ENCODE measurements at regions not wholly inside any gene's neighbourhood (a gene's known extent, or its start where the extent isn't known, plus 50 kb on each side); places are given as distances from the start of the nearest gene placed in this dataset.

DNA sequence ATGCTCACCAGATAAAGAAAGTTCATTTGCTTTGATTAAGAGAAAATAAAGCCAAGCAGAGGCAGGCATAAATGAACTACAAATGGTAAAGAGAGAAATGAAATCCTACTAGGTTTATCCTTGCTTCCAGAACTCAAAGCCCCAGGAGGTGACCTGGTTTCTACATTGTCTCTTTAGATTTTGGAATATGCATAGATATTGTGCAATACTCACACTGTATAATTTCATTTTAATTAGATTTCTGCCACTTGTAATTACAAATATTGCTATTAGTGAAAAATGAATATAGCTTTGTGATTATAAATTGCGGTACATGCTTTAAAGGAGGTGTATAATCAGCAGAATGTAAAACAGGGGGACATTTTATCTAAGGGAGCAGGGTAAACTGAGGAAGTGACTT lies 76.9 kb upstream of the NRXN1 start:
- no peak for DNase-seq
- in situ Hi-C loops (cut with MboI; ENCODE audit: low pct_unique_long_range_greater_than_20kb, low sequenced_read_pairs), result no loop called here

GRCh38 chr2:51107841-51108240 lies 75.9 kb upstream of the NRXN1 start:
- in situ Hi-C loops (cut with MboI; ENCODE audit: low pct_unique_long_range_greater_than_20kb, low sequenced_read_pairs), result no loop called here
- DNase-seq, result no peak

DNA sequence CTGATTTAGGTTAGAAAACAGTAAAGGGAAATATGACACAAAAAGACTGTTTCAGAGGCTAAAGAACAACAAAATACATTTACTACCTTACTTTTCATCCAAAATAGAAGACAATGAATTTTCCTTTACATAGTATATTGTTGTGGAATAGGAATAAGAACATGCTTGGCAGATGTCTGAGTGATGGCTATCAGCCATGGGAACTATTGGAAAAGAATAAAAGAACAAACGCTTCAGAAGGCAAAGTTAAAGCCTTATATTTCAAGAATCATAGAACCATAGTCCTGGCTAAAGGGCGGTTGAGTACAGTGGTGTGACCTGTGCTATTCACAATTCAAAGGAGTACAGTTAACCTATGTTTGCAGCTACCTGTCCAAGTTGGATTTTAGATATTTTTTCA lies 73.9 kb upstream of the NRXN1 start:
- in situ Hi-C loops (cut with MboI; ENCODE audit: low pct_unique_long_range_greater_than_20kb, low sequenced_read_pairs), result no loop called here
- no peak for DNase-seq

DNA sequence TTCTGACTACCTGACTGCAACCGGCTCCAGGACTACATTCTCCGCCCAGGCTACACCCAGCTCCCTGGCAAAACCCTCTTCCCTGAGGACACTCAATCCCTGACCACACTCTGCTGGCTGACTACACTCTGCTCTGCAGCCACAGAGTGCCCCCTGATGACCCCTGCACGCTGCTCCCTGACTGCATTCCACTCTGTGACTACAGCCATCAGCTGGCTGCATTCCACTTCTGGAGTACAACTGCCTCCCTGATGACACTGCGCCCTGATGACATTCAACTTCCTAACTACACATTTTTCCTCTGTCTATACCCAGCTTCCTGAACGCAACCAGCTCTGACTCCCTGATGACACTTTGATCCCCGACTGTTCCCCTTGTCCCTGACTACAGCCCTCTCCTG lies 71.3 kb upstream of the NRXN1 start:
- in situ Hi-C loops (cut with MboI; ENCODE audit: low pct_unique_long_range_greater_than_20kb, low sequenced_read_pairs), result no loop called here
- DNase-seq, result no peak

GRCh38 chr2:51093016-51093415 lies 61.1 kb upstream of the NRXN1 start:
- DNase-seq, result no peak
- in situ Hi-C loops (cut with MboI; ENCODE audit: low pct_unique_long_range_greater_than_20kb, low sequenced_read_pairs), result no loop called here

- in situ Hi-C loops (cut with MboI; ENCODE audit: low pct_unique_long_range_greater_than_20kb, low sequenced_read_pairs), result no loop called here
- no peak for DNase-seq
These were observed 53.6 kb upstream of the NRXN1 start for GRCh38 chr2:51085420-51086068.

DNA sequence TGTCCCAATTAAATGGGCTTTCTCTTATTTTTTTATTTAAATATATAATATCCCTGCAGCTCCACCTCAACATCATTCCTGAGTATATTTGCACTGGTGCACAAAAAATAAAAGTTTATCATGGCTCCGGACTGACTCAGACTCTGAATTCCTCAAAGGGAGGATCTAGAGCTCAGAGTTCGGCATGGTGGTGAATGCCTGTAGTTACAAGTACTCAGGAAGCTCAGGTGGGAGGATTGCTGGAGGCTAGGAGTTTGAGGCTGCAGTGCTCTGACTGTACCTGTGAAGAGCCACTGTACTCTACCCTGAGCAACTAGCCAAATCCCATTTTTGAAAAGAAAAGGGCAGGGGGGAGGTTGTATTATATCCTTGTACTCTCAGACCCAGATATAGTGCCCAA lies 52.8 kb upstream of the NRXN1 start:
- in situ Hi-C loops (cut with MboI; ENCODE audit: low pct_unique_long_range_greater_than_20kb, low sequenced_read_pairs), result no loop called here
- no peak for DNase-seq
